GM12873 (cell line): ENCODE measurements at regions not wholly inside any gene's neighbourhood (a gene's known extent, or its start where the extent isn't known, plus 50 kb on each side); places are given as distances from the start of the nearest gene placed in this dataset.

Experiments
- TF ChIP-seq, protein P1 (sequence below): IDR thresholded peaks from 2 replicates; pipeline ENCODE4 v1.5.1; 2012; ENCODE audit warnings: low read depth, mild to moderate bottlenecking, moderate library complexity, low read length, control low read depth; ENCODE audit not compliant: insufficient read depth; ENCODE audit errors: missing control alignments

GRCh38 chr15:60244813-60245212 is 153.0 kb downstream of the ANXA2 start:
- TF ChIP-seq, protein P1, sequence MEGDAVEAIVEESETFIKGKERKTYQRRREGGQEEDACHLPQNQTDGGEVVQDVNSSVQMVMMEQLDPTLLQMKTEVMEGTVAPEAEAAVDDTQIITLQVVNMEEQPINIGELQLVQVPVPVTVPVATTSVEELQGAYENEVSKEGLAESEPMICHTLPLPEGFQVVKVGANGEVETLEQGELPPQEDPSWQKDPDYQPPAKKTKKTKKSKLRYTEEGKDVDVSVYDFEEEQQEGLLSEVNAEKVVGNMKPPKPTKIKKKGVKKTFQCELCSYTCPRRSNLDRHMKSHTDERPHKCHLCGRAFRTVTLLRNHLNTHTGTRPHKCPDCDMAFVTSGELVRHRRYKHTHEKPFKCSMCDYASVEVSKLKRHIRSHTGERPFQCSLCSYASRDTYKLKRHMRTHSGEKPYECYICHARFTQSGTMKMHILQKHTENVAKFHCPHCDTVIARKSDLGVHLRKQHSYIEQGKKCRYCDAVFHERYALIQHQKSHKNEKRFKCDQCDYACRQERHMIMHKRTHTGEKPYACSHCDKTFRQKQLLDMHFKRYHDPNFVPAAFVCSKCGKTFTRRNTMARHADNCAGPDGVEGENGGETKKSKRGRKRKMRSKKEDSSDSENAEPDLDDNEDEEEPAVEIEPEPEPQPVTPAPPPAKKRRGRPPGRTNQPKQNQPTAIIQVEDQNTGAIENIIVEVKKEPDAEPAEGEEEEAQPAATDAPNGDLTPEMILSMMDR, result no peak

GRCh38 chr15:60250316-60250715 is 147.5 kb downstream of the ANXA2 start:
- TF ChIP-seq, protein P1, result no peak

- TF ChIP-seq, protein P1, result no peak
Observed at GRCh38 chr15:60251300-60252070, 146.3 kb downstream of the ANXA2 start.

GRCh38 chr15:60254416-60254815 is 143.4 kb downstream of the ANXA2 start:
- TF ChIP-seq, protein P1, result no peak

DNA sequence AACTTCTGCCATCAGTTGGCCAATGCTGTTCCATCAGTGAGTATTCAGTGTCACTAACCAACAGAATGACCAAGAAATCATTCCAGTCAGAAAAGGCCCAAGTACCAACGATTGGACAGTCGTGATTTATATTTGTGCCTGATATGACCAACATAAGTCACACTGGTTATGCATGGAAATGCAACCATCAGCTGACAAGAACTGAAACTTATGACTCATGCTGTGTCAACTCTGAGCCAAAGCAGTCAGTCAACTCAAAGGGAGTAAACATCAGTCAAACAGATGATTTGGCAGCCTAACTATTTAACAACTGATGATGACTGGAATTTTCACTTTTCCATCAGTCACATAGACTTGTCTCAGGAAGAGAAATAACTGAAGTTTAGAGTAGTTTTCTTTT is 142.4 kb downstream of the ANXA2 start:
- TF ChIP-seq, protein P1, result no peak

DNA sequence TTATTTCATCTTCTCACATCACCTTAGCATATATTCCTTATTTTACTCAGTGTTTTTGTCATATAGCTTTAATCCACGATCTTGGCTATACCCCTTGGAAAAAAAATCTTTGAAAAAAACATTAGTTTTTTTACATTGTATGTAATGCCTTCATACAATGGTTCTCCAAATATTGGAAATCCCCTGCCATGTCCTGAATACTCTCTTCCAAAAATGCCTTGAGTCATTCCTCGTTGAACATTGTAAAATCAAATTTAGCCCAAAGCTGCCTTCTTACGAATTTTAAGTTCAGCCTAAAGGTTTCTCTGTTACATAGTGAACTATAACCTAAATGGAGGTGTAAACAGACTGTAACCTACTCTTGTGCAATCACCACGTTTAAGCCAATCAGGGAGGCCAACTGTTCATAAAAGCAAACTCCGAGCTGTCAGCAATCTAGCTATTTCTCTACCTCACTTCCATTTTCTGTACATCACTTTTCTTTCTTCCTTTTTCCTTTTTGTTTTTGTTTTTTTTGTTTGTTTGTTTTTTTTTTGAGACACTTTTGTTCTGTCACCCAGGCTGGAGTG is 140.1 kb downstream of the ANXA2 start:
- TF ChIP-seq, protein P1, result no peak

DNA sequence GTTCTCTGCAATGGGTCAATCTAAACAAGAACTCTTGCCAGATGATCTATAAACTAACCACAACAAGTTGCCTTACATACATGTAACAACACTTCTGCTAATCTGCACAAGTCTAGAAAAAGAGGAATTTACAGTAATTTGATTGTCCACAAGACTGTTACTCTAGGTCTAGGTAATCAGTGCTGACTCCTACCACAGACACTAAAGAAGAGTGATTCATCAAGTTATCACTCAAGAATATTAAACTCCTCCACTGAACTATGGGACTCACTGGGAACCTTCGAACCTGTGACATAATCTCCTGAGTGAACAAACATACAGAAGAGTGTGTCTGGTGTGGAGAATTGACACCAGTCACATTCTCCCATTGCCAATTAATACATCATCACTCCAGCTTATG is 138.3 kb downstream of the ANXA2 start:
- TF ChIP-seq, protein P1, result no peak
